Heart left ventricle (tissue), 16 donors: ENCODE measurements at regions not wholly inside any gene's neighbourhood (a gene's known extent, or its start where the extent isn't known, plus 50 kb on each side); places are given as distances from the start of the nearest gene placed in this dataset.
"Not testable (repeated sequence)": the region's sequence is repeated elsewhere in the genome, so short reads cannot be mapped to it uniquely, and the experiment has no call there.

Experiments
- ATAC-seq, 4 donors: fragments of 200-7000 bp; cut with Tn5 transposase; one replicate each; pipeline ENCODE4 v1.9.1; 2020 to 2022; ENCODE audit warnings: moderate library complexity in 4 of 4, mild to moderate bottlenecking in 3 of 4, moderate number of reproducible peaks in 1 of 4
- DNase-seq, 5 donors: peaks; one replicate each; pipeline ENCODE4 v3.0.0-alpha.2; 2020
- H3K27ac ChIP-seq, 12 donors: fragments of 200-600 bp; sonication (generic) in 4 of 12; one replicate each; pipeline versions ENCODE4 v1.5.0 to v1.8.0; 2016 to 2022; ENCODE audit warnings: mild to moderate bottlenecking in 2 of 12
- H3K27me3 ChIP-seq, 9 donors: fragments of 200-600 bp; sonication (generic) in 2 of 9; one replicate each; pipeline versions ENCODE4 v1.5.1 to v1.8.0; 2016 to 2022; ENCODE audit warnings: mild to moderate bottlenecking in 3 of 9
- H3K36me3 ChIP-seq, 9 donors: fragments of 200-600 bp; sonication (generic) in 2 of 9; one replicate each; pipeline versions ENCODE4 v1.5.0 to v1.8.0; 2018 to 2022; ENCODE audit warnings: mild to moderate bottlenecking in 2 of 9
- H3K4me1 ChIP-seq, 12 donors: fragments of 200-600 bp; sonication (generic) in 4 of 12; one replicate each; pipeline versions ENCODE4 v1.5.0 to v1.8.0; 2016 to 2022; ENCODE audit warnings: mild to moderate bottlenecking in 3 of 12
- H3K4me3 ChIP-seq, 12 donors: fragments of 200-600 bp; sonication (generic) in 4 of 12; one replicate each; pipeline versions ENCODE4 v1.5.0 to v1.8.0; 2017 to 2022; ENCODE audit warnings: mild to moderate bottlenecking in 9 of 12, moderate library complexity in 4 of 12
- H3K9me3 ChIP-seq, 12 donors: fragments of 200-600 bp; sonication (generic) in 4 of 12; one replicate each; pipeline versions ENCODE4 v1.5.0 to v1.8.0; 2016 to 2022; ENCODE audit warnings: mild to moderate bottlenecking in 1 of 12
- CTCF ChIP-seq, 12 donors: fragments of 200-600 bp; sonication (generic) in 4 of 12; IDR thresholded peaks; one replicate each; pipeline versions ENCODE4 v1.5.0 to v1.8.0; 2018 to 2022; ENCODE audit warnings: antibody characterized with exemption in 12 of 12, mild to moderate bottlenecking in 5 of 12
- POLR2A ChIP-seq, 2 donors: fragments of 450-650 bp; IDR thresholded peaks; one replicate each; pipeline ENCODE4 v1.6.1; 2017; ENCODE audit warnings: antibody characterized with exemption in 2 of 2, mild to moderate bottlenecking in 2 of 2, moderate library complexity in 2 of 2
- WGBS, 4 donors: extraction: QIAGEN DNeasy Blood & Tissue Kit in 2 of 4; methylation state at CpG; one replicate each; pipeline versions ENCODE4 v1.1.5 to v1.1.7; 2013 to 2018; 5-methylcytosine and 5-hydroxymethylcytosine counted together
- intact Hi-C, 10 donors: fragments of 100-400 bp; cut with DNase I; formaldehyde crosslinking; loops; one replicate each; pipeline versions ENCODE4 v1.11.1 to v1.14.2; 2022
- donor health status: ischemic (EF 13 %, LVEDD 7.1; RV severe dilation, severe dysfunction).
- donor health status: healthy with polysubstance abuse.
- donor health status: DM: no; HTN: yes; CAD: no.
- donor health status: DM: no; HTN: no; CAD: no.
- donor health status: ischemic (EF 25% LVEDD 6.9; RV normal size, moderate dysfunction).
- donor health status: ischemic (EF 25% LVEDD 5.7; RV mildly dilated, moderate dysfunction).
- donor health status: healthy.
- donor health status: DM: yes; HTN: yes; CAD: no.
- donor health status: ischemic (EF 35%, LVEDD 5.7; RV mildly dilated, moderate dysfunction).
- donor health status: nonischemic (EF 11% LVEDD 7.7; RV severe dilation, severe dysfunction).
- donor health status: DM: yes; HTN: yes; CAD: no.
- donor health status: PGD.
- donor health status: ischemic (EF 29% LVEDD 5.4; RV normal size, mild dysfunction).
- donor health status: nonischemic (EF 23%, LVEDD 6.1; RV moderate dilation, normal function).

- Histone ChIP-seq H3K27ac (peak overlapping the region; percentile 48 to 88 (median 76)), H3K9me3 (no peaks in the 10 kb centered on the region), H3K36me3 (no peaks in the 10 kb centered on the region), H3K4me3 (peak overlapping the region in 3 of 12 donors; percentile 8 to 18 (median 13)), H3K4me1 (peaks cover 0 to 24% (median 8%) of the 10 kb centered on the region in 12 donors), H3K27me3 (no peaks in the 10 kb centered on the region)
- 37 to 59% (median 44%) methylated on average over 10 to 11 of the region's 11 CpGs for whole genome bisulfite sequencing, 4 donors
- intact Hi-C loops: loop anchor here in 2 of 10 donors (5.0 kb wide), 2 partner anchors 36 to 59 kb away; no protein-coding TSS in a partner anchor
- ATAC-seq (peak; percentile 49 to 91 (median 88)), DNase-seq (peak; percentile 66 to 75 (median 72))
- TF ChIP-seq CTCF (IDR thresholded peaks at IDR 0.05) (no peak), POLR2A (IDR thresholded peaks at IDR 0.05) (no peak)
Observed at GRCh38 chr12:96108321-96108720, 72.9 kb upstream of the LTA4H start.

DNA sequence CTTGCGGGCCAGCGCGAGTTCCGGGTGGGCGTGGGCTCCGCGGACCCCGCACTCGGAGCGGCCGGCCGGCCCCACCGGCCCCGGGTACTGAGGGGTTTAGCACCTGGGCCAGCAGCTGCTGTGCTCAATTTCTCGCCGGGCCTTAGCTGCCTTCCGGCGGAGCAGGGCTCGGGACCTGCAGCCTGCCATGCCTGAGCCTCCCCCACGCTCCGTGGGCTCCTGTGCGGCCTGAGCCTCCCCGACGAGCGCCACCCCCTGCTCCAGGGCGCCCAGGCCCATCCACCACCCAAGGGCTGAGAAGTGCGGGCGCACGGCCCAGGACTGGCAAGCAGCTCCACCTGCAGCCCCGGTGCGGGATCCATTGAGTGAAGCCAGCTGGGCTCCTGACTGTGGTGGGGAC lies 73.6 kb upstream of the LTA4H start:
- Histone ChIP-seq H3K4me3 (peak overlapping the region in 2 of 12 donors; percentile 8 to 13), H3K27ac (peak overlapping the region; percentile 43 to 87 (median 75)), H3K4me1 (peaks cover 0 to 23% (median 7%) of the 10 kb centered on the region in 12 donors)
- not testable (repeated sequence) for ATAC-seq, DNase-seq, H3K9me3 ChIP-seq, H3K36me3 ChIP-seq, H3K27me3 ChIP-seq
- intact Hi-C loops: loop anchor here in 2 of 10 donors (5.0 kb wide), 2 partner anchors 37 to 58 kb away; no protein-coding TSS in a partner anchor
- 82 to 100% (median 87%) methylated on average over 5 to 31 of the region's 31 CpGs for WGBS, 4 donors

DNA sequence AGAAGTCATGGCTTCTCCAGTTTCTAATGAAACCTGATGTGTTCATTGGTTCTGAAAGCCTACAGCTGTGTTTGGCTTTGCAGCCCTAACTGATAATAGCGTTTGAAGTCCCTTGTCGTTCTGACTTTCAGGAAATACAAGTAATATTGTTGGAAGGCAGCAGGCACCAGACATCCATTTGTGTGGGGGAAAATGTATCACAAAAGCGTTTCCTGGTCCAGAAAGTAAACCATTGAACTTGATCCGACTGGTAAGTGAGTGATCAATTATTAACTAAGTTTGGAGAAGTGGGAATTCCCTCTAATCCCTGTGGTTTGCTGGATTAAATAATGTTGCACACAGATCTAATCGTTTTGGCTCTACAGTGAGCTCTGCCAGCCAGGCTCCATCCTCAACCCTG lies 77.3 kb upstream of the LTA4H start:
- Histone ChIP-seq H3K4me3 (no peak overlapping the region), H3K27me3 (peaks cover 0 to 4% (median 0%) of the 10 kb centered on the region in 9 donors), H3K4me1 (peaks cover 0 to 12% (median 6%) of the 10 kb centered on the region in 12 donors), H3K36me3 (no peaks in the 10 kb centered on the region), H3K9me3 (no peaks in the 10 kb centered on the region), H3K27ac (no peak overlapping the region)
- intact Hi-C loops: no loop called here
- TF ChIP-seq POLR2A (IDR thresholded peaks at IDR 0.05) (no peak), CTCF (IDR thresholded peaks at IDR 0.05) (no peak)
- ATAC-seq (no peak), DNase-seq (no peak)
- 46 to 62% (median 49%) methylated on average over 5 of the region's 5 CpGs for WGBS, 4 donors

- ATAC-seq (no peak), DNase-seq (no peak)
- Histone ChIP-seq H3K4me3 (no peak overlapping the region), H3K27ac (no peak overlapping the region), H3K4me1 (peaks cover 0 to 22% (median 0%) of the 10 kb centered on the region in 12 donors), H3K27me3 (peaks cover 0 to 4% (median 0%) of the 10 kb centered on the region in 9 donors), H3K9me3 (no peaks in the 10 kb centered on the region), H3K36me3 (no peaks in the 10 kb centered on the region)
- TF ChIP-seq CTCF (IDR thresholded peaks at IDR 0.05) (no peak), POLR2A (IDR thresholded peaks at IDR 0.05) (no peak)
- 18 to 34% (median 27%) methylated on average over 3 of the region's 3 CpGs for WGBS, 4 donors
- intact Hi-C loops: no loop called here
Observed at GRCh38 chr12:96117460-96117859, 76.7 kb upstream of the ELK3 start.
